NT2/D1 (cell line): ENCODE measurements at regions not wholly inside any gene's neighbourhood (a gene's known extent, or its start where the extent isn't known, plus 50 kb on each side); places are given as distances from the start of the nearest gene placed in this dataset.

Experiments used
- DNase-seq: peaks from one replicate; pipeline ENCODE4 v3.0.0-alpha.2; 2011; ENCODE audit warnings: low read depth, low spot score
- H3K27me3 ChIP-seq: 2 replicates; pipeline ENCODE4 v1.6.0; 2011; ENCODE audit warnings: mild to moderate bottlenecking; ENCODE audit not compliant: insufficient read length, insufficient read depth
- H3K36me3 ChIP-seq: 2 replicates; pipeline ENCODE4 v1.6.1; 2011; ENCODE audit warnings: mild to moderate bottlenecking, low read length, mixed read lengths; ENCODE audit not compliant: insufficient read depth, insufficient read length
- H3K4me1 ChIP-seq: 2 replicates; pipeline ENCODE4 v1.5.1; 2011; ENCODE audit not compliant: insufficient read depth, insufficient read length
- H3K4me3 ChIP-seq: 2 replicates; pipeline ENCODE4 v1.5.1; 2011; ENCODE audit warnings: low read depth; ENCODE audit not compliant: insufficient read length
- H3K9ac ChIP-seq: 2 replicates; pipeline ENCODE4 v1.6.0; 2011; ENCODE audit warnings: low read depth; ENCODE audit not compliant: insufficient read length
- H3K9me3 ChIP-seq: 2 replicates; pipeline ENCODE4 v1.5.1; 2011; ENCODE audit warnings: mild to moderate bottlenecking, low read length; ENCODE audit not compliant: insufficient read depth
- SUZ12 ChIP-seq: IDR thresholded peaks from 2 replicates; pipeline ENCODE4 v1.6.1; 2011; ENCODE audit not compliant: insufficient read length, insufficient read depth; ENCODE audit errors: extremely low read depth
- YY1 ChIP-seq: IDR thresholded peaks from 2 replicates; pipeline ENCODE4 v1.6.1; 2011; ENCODE audit not compliant: insufficient read length, insufficient read depth
- ZNF274 ChIP-seq: IDR thresholded peaks from 2 replicates; pipeline ENCODE4 v1.6.1; 2011; ENCODE audit warnings: mild to moderate bottlenecking, low read depth, low read length

DNA sequence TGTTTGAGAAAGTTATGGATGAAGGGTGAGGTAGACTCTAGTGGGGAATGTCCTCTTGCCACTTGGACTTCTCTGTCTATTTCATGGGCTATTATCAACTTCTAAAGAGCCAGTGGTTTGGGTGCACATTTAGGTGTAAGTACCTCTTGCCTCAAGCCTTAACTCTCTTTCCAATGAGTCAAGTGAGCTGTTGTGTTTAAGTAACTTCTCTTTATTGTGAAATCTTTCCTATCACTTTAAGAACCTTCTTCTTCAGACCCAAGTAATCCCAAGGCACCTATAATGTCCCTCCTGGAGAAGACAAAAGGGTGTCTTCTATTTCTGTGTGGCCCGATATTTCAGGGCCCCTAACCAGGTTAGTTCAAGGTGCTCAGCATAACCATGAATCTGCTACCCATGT lies 90.5 kb upstream of the VPREB1 start:
- DNase-seq, result no peak
- no peaks in the 10 kb centered on the region for H3K9me3 ChIP-seq
- H3K9ac ChIP-seq, result no peak overlapping the region
- H3K27me3 ChIP-seq, result peaks cover 100% of the 10 kb centered on the region
- H3K4me1 ChIP-seq, result no peaks in the 10 kb centered on the region
- no peaks in the 10 kb centered on the region for H3K36me3 ChIP-seq
- no peak for TF ChIP-seq ZNF274
- no peak for TF ChIP-seq YY1
- no peak overlapping the region for H3K4me3 ChIP-seq

DNA sequence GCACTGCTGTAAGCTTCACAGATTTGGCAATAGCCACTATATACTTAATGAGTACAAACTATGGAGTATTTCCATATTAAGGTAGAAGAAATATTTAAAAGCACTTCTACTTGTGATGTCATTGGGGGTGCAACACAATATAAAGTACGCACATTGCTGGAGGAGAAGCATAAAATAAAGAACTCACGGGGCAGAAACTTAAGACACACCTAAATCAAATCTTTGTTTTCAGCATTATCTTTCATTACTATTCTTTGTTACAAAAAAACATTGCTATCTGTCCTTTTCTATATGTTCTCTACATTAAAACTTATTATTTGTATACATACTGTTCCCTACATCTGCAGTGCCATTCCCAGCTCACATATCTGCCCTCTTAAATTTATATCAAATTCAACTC lies 93.3 kb upstream of the VPREB1 start:
- Histone ChIP-seq H3K27me3 (peaks cover 100% of the 10 kb centered on the region), H3K9ac (no peak overlapping the region), H3K36me3 (no peaks in the 10 kb centered on the region), H3K9me3 (no peaks in the 10 kb centered on the region), H3K4me1 (no peaks in the 10 kb centered on the region), H3K4me3 (no peak overlapping the region)
- DNase-seq, result no peak
- TF ChIP-seq ZNF274, result no peak
- TF ChIP-seq YY1, result no peak
- no peak for TF ChIP-seq SUZ12

DNA sequence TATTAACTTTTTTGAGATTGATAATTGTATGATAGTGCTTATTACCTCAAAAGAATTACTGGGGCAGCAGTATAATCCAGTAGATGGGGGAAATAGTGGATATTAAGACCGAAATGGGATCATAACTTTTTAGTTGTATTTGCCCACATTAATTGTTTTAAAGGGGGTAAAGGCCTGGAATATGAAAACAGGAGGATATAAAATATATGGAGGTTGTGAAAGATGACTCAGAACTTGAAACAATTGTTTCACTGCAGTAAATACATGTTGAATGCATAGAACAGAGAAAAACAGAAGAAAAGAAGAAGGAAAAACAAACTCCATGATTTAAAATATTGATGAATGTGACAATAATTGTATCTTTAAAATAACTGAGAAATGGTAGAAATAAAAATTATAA lies 94.1 kb upstream of the VPREB1 start:
- H3K4me1 ChIP-seq, result no peaks in the 10 kb centered on the region
- no peaks in the 10 kb centered on the region for H3K36me3 ChIP-seq
- DNase-seq, result no peak
- no peak overlapping the region for H3K9ac ChIP-seq
- H3K27me3 ChIP-seq, result peaks cover 100% of the 10 kb centered on the region
- no peaks in the 10 kb centered on the region for H3K9me3 ChIP-seq
- H3K4me3 ChIP-seq, result no peak overlapping the region
- TF ChIP-seq SUZ12, result no peak
- no peak for TF ChIP-seq ZNF274
- no peak for TF ChIP-seq YY1

DNA sequence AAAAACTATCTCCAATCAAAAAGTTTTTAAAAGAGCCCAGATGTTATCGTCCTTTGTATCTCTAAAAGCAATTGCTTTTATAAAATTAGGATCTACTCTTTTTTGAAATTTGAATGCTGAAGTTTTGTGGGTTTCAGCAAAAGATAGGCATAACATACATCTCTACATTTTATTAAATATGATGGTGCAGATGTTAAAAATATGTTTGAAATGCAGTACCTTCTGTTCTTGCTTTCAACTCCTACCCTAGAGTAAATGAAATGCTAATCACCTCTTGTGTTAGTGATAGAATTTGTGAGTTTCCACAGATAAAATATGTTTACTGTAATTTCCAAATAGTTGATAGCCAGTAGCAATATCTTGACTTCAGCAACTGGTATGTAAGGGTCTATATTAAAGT lies 95.7 kb upstream of the VPREB1 start:
- no peak for TF ChIP-seq ZNF274
- TF ChIP-seq SUZ12, result no peak
- no peak for TF ChIP-seq YY1
- H3K27me3 ChIP-seq, result peaks cover 100% of the 10 kb centered on the region
- H3K9me3 ChIP-seq, result no peaks in the 10 kb centered on the region
- no peaks in the 10 kb centered on the region for H3K4me1 ChIP-seq
- H3K4me3 ChIP-seq, result no peak overlapping the region
- no peak overlapping the region for H3K9ac ChIP-seq
- H3K36me3 ChIP-seq, result no peaks in the 10 kb centered on the region
- DNase-seq, result no peak

DNA sequence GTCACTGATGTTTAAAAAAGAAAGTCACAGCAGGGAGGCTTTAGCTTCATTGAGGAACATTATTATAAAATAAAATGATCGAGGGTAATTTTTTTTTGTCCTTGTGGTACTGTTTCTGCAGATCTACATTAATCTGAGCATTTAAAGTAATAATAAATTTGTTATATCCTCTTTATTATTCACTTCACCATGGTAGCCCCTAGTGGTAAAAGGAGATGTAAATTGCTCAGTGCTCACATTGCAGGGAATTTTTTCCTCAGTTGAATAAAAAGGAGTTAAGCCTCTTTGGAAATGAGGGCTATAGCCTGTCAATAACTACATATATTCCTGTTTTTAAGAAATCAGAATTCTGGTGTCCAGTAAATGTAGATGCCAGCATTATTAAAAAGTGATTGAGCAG lies 99.7 kb upstream of the VPREB1 start:
- no peaks in the 10 kb centered on the region for H3K36me3 ChIP-seq
- no peak overlapping the region for H3K4me3 ChIP-seq
- no peaks in the 10 kb centered on the region for H3K4me1 ChIP-seq
- no peak for DNase-seq
- peaks cover 100% of the 10 kb centered on the region for H3K27me3 ChIP-seq
- no peak overlapping the region for H3K9ac ChIP-seq
- TF ChIP-seq YY1, result no peak
- TF ChIP-seq SUZ12, result no peak
- TF ChIP-seq ZNF274, result no peak
- no peaks in the 10 kb centered on the region for H3K9me3 ChIP-seq

DNA sequence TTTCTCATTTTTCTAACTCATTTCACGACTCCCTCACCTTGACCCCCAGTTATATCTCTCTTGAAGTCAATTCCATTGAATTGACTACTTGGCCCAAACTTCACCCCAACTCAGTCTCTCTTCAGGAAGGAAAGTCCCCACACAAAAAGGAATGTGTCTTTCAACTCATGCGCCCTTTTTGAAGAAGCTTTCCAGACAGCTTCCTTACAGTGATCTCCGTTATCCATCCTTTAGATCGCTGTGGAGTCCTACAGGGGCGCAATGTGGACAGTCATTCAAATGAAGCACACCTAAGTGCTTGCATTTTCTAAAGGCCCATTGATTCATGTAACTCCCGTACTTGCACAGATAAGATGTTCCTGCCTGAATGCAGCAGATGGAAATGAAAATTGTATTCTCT lies 101.1 kb upstream of the VPREB1 start:
- H3K27me3 ChIP-seq, result peaks cover 100% of the 10 kb centered on the region
- H3K9me3 ChIP-seq, result no peaks in the 10 kb centered on the region
- DNase-seq, result no peak
- no peak overlapping the region for H3K4me3 ChIP-seq
- no peaks in the 10 kb centered on the region for H3K36me3 ChIP-seq
- no peak overlapping the region for H3K9ac ChIP-seq
- no peaks in the 10 kb centered on the region for H3K4me1 ChIP-seq
- TF ChIP-seq ZNF274, result no peak
- no peak for TF ChIP-seq YY1
- no peak for TF ChIP-seq SUZ12

DNA sequence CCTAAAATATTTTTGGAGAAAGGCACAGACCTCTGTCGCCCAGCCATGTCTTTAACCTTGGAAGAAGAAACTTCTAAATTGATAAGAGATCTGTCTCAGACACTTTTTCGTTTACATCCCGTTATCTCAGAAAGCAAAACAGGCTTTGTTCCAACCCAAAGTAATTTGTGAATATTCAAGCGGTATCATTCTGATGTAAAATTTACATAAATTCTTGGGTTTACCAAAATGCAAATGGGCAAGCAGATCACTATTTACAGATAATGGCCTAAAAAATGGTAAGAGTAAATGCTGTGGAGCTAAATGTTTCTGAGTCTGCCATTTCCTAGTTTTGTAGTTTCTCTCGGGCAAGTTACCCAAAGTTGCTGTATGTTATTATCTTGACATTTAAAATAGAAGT lies 101.9 kb upstream of the VPREB1 start:
- H3K9ac ChIP-seq, result no peak overlapping the region
- no peak for DNase-seq
- no peaks in the 10 kb centered on the region for H3K36me3 ChIP-seq
- peaks cover 100% of the 10 kb centered on the region for H3K27me3 ChIP-seq
- no peaks in the 10 kb centered on the region for H3K4me1 ChIP-seq
- H3K4me3 ChIP-seq, result no peak overlapping the region
- no peaks in the 10 kb centered on the region for H3K9me3 ChIP-seq
- TF ChIP-seq YY1 (no peak), ZNF274 (no peak), SUZ12 (no peak)
